CD4-positive, alpha-beta T cell (primary cell): ENCODE measurements at regions not wholly inside any gene's neighbourhood (a gene's known extent, or its start where the extent isn't known, plus 50 kb on each side); places are given as distances from the start of the nearest gene placed in this dataset.

Experiments
- ATAC-seq: fragments of 200-7000 bp; cut with Tn5 transposase; one replicate; pipeline ENCODE4 v1.10.0; 2022; ENCODE audit warnings: mild to moderate bottlenecking; ENCODE audit not compliant: poor library complexity
- CTCF ChIA-PET: fragments of 350-600 bp; sonication (Branson Sonifier 250); formaldehyde crosslinking; loops from one replicate; lab custom pipeline; 2021; ENCODE audit warnings: antibody characterized with exemption, inconsistent platforms; lab: Charles Lee
- POLR2A ChIA-PET: fragments of 350-600 bp; sonication (Branson Sonifier 250); formaldehyde crosslinking; loops from one replicate; lab custom pipeline; 2021; ENCODE audit warnings: antibody characterized with exemption, inconsistent platforms; lab: Charles Lee
- DNase-seq, 14 experiments: peaks; one replicate each; pipeline ENCODE4 v3.0.0-alpha.2; 2013 to 2020; ENCODE audit warnings: mixed read lengths in 2 of 14
- H3K27ac ChIP-seq, 2 donors: one replicate each; pipeline versions ENCODE4 v1.5.1 to v1.7.0; 2013; ENCODE audit warnings: low read length in 2 of 2, low read depth in 1 of 2, mild to moderate bottlenecking in 1 of 2
- H3K27me3 ChIP-seq, 2 experiments: 1 replicate in 1 of 2; 2 replicates in 1 of 2; pipeline versions ENCODE4 v1.6.1 to v1.7.0; 2013; ENCODE audit warnings: low read length in 2 of 2, control low read depth in 1 of 2, mild to moderate bottlenecking in 1 of 2, moderate library complexity in 1 of 2; ENCODE audit not compliant: insufficient read depth in 2 of 2, control insufficient read depth in 1 of 2
- H3K36me3 ChIP-seq: one replicate; pipeline ENCODE4 v1.6.1; 2013; ENCODE audit warnings: low read length, control low read depth; ENCODE audit not compliant: insufficient read depth
- H3K4me1 ChIP-seq: one replicate; pipeline ENCODE4 v1.6.1; 2013; ENCODE audit warnings: low read length, control low read depth; ENCODE audit not compliant: insufficient read depth
- H3K4me3 ChIP-seq: one replicate; pipeline ENCODE4 v1.5.1; 2013; ENCODE audit warnings: mild to moderate bottlenecking, low read length, moderate library complexity
- H3K9me3 ChIP-seq, 2 experiments: 1 replicate in 1 of 2; 2 replicates in 1 of 2; pipeline versions ENCODE4 v1.6.1 to v1.7.0; 2013; ENCODE audit warnings: low read length in 2 of 2, mild to moderate bottlenecking in 2 of 2, control low read depth in 1 of 2, moderate library complexity in 1 of 2; ENCODE audit not compliant: control insufficient read depth in 1 of 2, insufficient read depth in 1 of 2
- H3K27ac Mint-ChIP-seq: one replicate; pipeline ENCODE4 v1.8.0; 2020; ENCODE audit warnings: mixed read lengths
- H3K27me3 Mint-ChIP-seq: one replicate; pipeline ENCODE4 v1.8.0; 2021; ENCODE audit warnings: mixed read lengths
- H3K36me3 Mint-ChIP-seq: one replicate; pipeline ENCODE4 v1.8.0; 2021; ENCODE audit warnings: low read depth, mixed read lengths
- H3K4me1 Mint-ChIP-seq: one replicate; pipeline ENCODE4 v1.8.0; 2021; ENCODE audit warnings: low read depth, mixed read lengths
- H3K4me3 Mint-ChIP-seq: one replicate; pipeline ENCODE4 v1.8.0; 2020; ENCODE audit warnings: mild to moderate bottlenecking, mixed read lengths
- H3K9me3 Mint-ChIP-seq: one replicate; pipeline ENCODE4 v1.8.0; 2020; ENCODE audit warnings: mixed read lengths
- intact Hi-C, 2 experiments: fragments of 100-400 bp; cut with DNase I in 1 of 2; cut with micrococcal nuclease in 1 of 2; formaldehyde crosslinking; loops; one replicate each; pipeline versions ENCODE4 v1.15.1 to v1.9.0; 2023 to 2025; cut with DNase I, micrococcal nuclease
- TF ChIP-seq, protein P1 (sequence below): fragments of 200-600 bp; IDR thresholded peaks from one replicate; pipeline ENCODE4 v1.8.0; 2022; ENCODE audit warnings: antibody characterized with exemption, mild to moderate bottlenecking

DNA sequence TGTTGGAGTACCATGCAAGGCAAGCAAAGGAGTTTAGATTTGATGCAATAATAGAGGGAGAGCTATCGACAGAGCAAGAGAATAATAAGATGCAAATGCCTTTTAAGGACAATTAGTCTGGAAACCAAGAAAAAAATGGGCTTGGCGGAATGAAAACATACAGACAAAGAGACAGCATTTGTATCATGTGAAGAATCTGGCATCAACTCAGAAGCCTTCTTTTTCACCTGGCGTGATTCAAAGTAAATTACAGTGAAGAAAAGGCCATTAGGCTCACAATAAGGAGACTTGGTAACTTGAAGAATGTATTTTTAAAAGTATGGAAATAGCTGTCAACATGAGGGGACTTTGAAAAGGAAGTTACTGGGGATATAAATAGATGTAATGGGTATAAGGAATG is 521.2 kb upstream of the GOLIM4 start:
- no peaks in the 10 kb centered on the region for H3K4me1 Mint-ChIP-seq
- H3K27ac Mint-ChIP-seq, result no peak overlapping the region
- Histone ChIP-seq H3K27ac (no peak overlapping the region), H3K9me3 (peaks cover 0 to 11% of the 10 kb centered on the region in 2 experiments), H3K4me3 (no peak overlapping the region), H3K4me1 (no peaks in the 10 kb centered on the region), H3K27me3 (no peaks in the 10 kb centered on the region), H3K36me3 (no peaks in the 10 kb centered on the region)
- no peaks in the 10 kb centered on the region for H3K36me3 Mint-ChIP-seq
- intact Hi-C loops, result no loop called here
- ChIA-PET CTCF (no interaction called here), POLR2A (no interaction called here)
- no peaks in the 10 kb centered on the region for H3K9me3 Mint-ChIP-seq
- TF ChIP-seq, protein P1, sequence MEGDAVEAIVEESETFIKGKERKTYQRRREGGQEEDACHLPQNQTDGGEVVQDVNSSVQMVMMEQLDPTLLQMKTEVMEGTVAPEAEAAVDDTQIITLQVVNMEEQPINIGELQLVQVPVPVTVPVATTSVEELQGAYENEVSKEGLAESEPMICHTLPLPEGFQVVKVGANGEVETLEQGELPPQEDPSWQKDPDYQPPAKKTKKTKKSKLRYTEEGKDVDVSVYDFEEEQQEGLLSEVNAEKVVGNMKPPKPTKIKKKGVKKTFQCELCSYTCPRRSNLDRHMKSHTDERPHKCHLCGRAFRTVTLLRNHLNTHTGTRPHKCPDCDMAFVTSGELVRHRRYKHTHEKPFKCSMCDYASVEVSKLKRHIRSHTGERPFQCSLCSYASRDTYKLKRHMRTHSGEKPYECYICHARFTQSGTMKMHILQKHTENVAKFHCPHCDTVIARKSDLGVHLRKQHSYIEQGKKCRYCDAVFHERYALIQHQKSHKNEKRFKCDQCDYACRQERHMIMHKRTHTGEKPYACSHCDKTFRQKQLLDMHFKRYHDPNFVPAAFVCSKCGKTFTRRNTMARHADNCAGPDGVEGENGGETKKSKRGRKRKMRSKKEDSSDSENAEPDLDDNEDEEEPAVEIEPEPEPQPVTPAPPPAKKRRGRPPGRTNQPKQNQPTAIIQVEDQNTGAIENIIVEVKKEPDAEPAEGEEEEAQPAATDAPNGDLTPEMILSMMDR, result no peak
- H3K4me3 Mint-ChIP-seq, result no peak overlapping the region
- no peaks in the 10 kb centered on the region for H3K27me3 Mint-ChIP-seq
- DNase-seq (no peak), ATAC-seq (no peak)

DNA sequence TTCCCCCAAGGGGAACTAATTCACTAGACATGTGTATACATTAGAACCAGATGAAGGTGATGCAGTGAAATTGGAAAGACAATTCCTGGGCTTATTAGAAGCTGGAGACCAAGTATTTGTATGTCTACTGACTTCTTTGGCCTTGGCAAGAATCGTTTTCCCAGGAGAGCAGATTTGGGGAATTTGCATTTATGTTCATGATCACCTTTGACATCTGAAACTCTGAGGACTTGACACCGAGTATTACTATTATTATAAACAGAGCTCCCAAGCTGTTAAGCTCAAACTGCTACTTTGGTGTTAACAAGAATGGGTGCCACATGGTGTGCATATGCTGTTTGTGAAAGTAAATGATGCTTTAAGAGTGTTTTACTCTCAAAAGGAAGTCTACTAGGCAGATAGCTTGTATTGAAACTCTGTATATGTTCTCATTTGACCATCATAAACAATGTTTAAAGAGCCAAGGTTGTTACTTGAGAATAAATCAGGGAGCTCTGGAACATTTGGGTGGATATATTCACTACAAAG is 519.8 kb upstream of the GOLIM4 start:
- intact Hi-C loops, result no loop called here

GRCh38 chr3:168613151-168613550 is 517.4 kb upstream of the GOLIM4 start:
- Histone ChIP-seq H3K27ac (no peak overlapping the region), H3K4me3 (no peak overlapping the region), H3K4me1 (no peaks in the 10 kb centered on the region), H3K27me3 (no peaks in the 10 kb centered on the region), H3K36me3 (no peaks in the 10 kb centered on the region), H3K9me3 (peaks cover 0 to 11% of the 10 kb centered on the region in 2 experiments)
- DNase-seq (no peak), ATAC-seq (no peak)
- H3K36me3 Mint-ChIP-seq, result no peaks in the 10 kb centered on the region
- ChIA-PET POLR2A (no interaction called here), CTCF (no interaction called here)
- H3K27ac Mint-ChIP-seq, result no peak overlapping the region
- H3K9me3 Mint-ChIP-seq, result no peaks in the 10 kb centered on the region
- TF ChIP-seq, protein P1, result no peak
- intact Hi-C loops, result no loop called here
- H3K27me3 Mint-ChIP-seq, result no peaks in the 10 kb centered on the region
- no peak overlapping the region for H3K4me3 Mint-ChIP-seq
- H3K4me1 Mint-ChIP-seq, result no peaks in the 10 kb centered on the region

More for the DNA sequence above, 519.8 kb upstream of the GOLIM4 start:
- Histone ChIP-seq H3K27ac (no peak overlapping the region), H3K9me3 (peaks cover 0 to 11% of the 10 kb centered on the region in 2 experiments), H3K36me3 (no peaks in the 10 kb centered on the region), H3K27me3 (no peaks in the 10 kb centered on the region), H3K4me3 (no peak overlapping the region), H3K4me1 (no peaks in the 10 kb centered on the region)
- H3K4me3 Mint-ChIP-seq, result no peak overlapping the region
- ATAC-seq, result no peak
- no peaks in the 10 kb centered on the region for H3K27me3 Mint-ChIP-seq
- H3K4me1 Mint-ChIP-seq, result no peaks in the 10 kb centered on the region
- no peaks in the 10 kb centered on the region for H3K36me3 Mint-ChIP-seq
- no peaks in the 10 kb centered on the region for H3K9me3 Mint-ChIP-seq
- POLR2A ChIA-PET, result no interaction called here
- H3K27ac Mint-ChIP-seq, result no peak overlapping the region
- TF ChIP-seq, protein P1, result no peak
- no peak for DNase-seq
- CTCF ChIA-PET, result no interaction called here
